KMS-11 (cell line): ENCODE measurements at regions not wholly inside any gene's neighbourhood (a gene's known extent, or its start where the extent isn't known, plus 50 kb on each side); places are given as distances from the start of the nearest gene placed in this dataset.

ENCODE experiments used
- H2AFZ ChIP-seq: fragments of 200-600 bp; sonication (generic); 2 replicates; pipeline ENCODE4 v1.6.1; 2016; ENCODE audit warnings: antibody characterized with exemption, mixed run types, low read depth
- H3K27ac ChIP-seq: fragments of 200-600 bp; sonication (generic); 2 replicates; pipeline ENCODE4 v1.6.1; 2016; ENCODE audit warnings: mild to moderate bottlenecking, mixed run types
- H3K27me3 ChIP-seq: fragments of 200-600 bp; sonication (generic); 2 replicates; pipeline ENCODE4 v1.6.1; 2017; ENCODE audit warnings: mild to moderate bottlenecking, low read depth, mixed run types, moderate library complexity; ENCODE audit not compliant: insufficient read depth
- H3K36me3 ChIP-seq: fragments of 200-600 bp; sonication (generic); 2 replicates; pipeline ENCODE4 v1.6.1; 2017; ENCODE audit warnings: mild to moderate bottlenecking, mixed run types; ENCODE audit not compliant: insufficient read depth
- H3K4me1 ChIP-seq: fragments of 200-600 bp; sonication (generic); 2 replicates; pipeline ENCODE4 v1.6.1; 2016; ENCODE audit warnings: mild to moderate bottlenecking, low read depth, mixed run types; ENCODE audit not compliant: poor library complexity, severe bottlenecking
- H3K4me2 ChIP-seq: fragments of 200-600 bp; sonication (generic); 2 replicates; pipeline ENCODE4 v1.7.0; 2016; ENCODE audit warnings: mild to moderate bottlenecking, mixed run types
- H3K4me3 ChIP-seq: fragments of 200-600 bp; sonication (generic); IDR thresholded peaks from 2 replicates; pipeline ENCODE4 v1.6.1; 2017; ENCODE audit warnings: low read depth, low read length, mixed read lengths; ENCODE audit not compliant: insufficient read depth
- H3K79me2 ChIP-seq: fragments of 200-600 bp; sonication (generic); 2 replicates; pipeline ENCODE4 v1.6.1; 2016; ENCODE audit warnings: low read depth, mixed run types; ENCODE audit not compliant: insufficient read depth
- H3K9ac ChIP-seq: fragments of 200-600 bp; sonication (generic); 2 replicates; pipeline ENCODE4 v1.6.1; 2016; ENCODE audit warnings: mild to moderate bottlenecking, mixed run types
- H4K20me1 ChIP-seq: fragments of 200-600 bp; sonication (generic); 2 replicates; pipeline ENCODE4 v1.6.1; 2016; ENCODE audit warnings: mild to moderate bottlenecking, mixed run types; ENCODE audit not compliant: insufficient read depth
- CTCF ChIP-seq: fragments of 200-600 bp; sonication (generic); conservative IDR thresholded peaks from 2 replicates; pipeline ENCODE4 v1.6.1; 2017; ENCODE audit warnings: low read depth, mild to moderate bottlenecking, antibody characterized with exemption, low read length, moderate library complexity, mixed read lengths

GRCh38 chr20:7232796-7233195 lies 465.3 kb downstream of the BMP2 start:
- H3K4me1 ChIP-seq: no peaks in the 10 kb centered on the region
- no peak overlapping the region for H3K4me2 ChIP-seq
- no peaks in the 10 kb centered on the region for H3K27me3 ChIP-seq
- H3K9ac ChIP-seq: no peak overlapping the region
- no peak overlapping the region for H3K27ac ChIP-seq
- no peaks in the 10 kb centered on the region for H3K79me2 ChIP-seq
- no peak overlapping the region for H2AFZ ChIP-seq
- H4K20me1 ChIP-seq: no peaks in the 10 kb centered on the region
- no peak for TF ChIP-seq CTCF
- no peak overlapping the region for H3K4me3 ChIP-seq
- H3K36me3 ChIP-seq: no peaks in the 10 kb centered on the region

GRCh38 chr20:7237251-7237650 lies 469.8 kb downstream of the BMP2 start:
- Histone ChIP-seq H3K36me3 (no peaks in the 10 kb centered on the region), H3K4me2 (no peak overlapping the region), H3K9ac (no peak overlapping the region), H2AFZ (no peak overlapping the region), H3K27me3 (no peaks in the 10 kb centered on the region), H3K79me2 (no peaks in the 10 kb centered on the region), H4K20me1 (no peaks in the 10 kb centered on the region), H3K4me3 (no peak overlapping the region), H3K27ac (no peak overlapping the region), H3K4me1 (no peaks in the 10 kb centered on the region)
- no peak for TF ChIP-seq CTCF

GRCh38 chr20:7240490-7240889 lies 473.0 kb downstream of the BMP2 start:
- Histone ChIP-seq H3K4me2 (no peak overlapping the region), H3K4me1 (no peaks in the 10 kb centered on the region), H3K36me3 (no peaks in the 10 kb centered on the region), H3K79me2 (no peaks in the 10 kb centered on the region), H3K4me3 (no peak overlapping the region), H2AFZ (no peak overlapping the region), H3K27me3 (no peaks in the 10 kb centered on the region), H3K27ac (no peak overlapping the region), H4K20me1 (no peaks in the 10 kb centered on the region), H3K9ac (no peak overlapping the region)
- no peak for TF ChIP-seq CTCF

GRCh38 chr20:7248281-7249201 lies 481.1 kb downstream of the BMP2 start:
- H3K9ac ChIP-seq: no peak overlapping the region
- no peak overlapping the region for H3K4me3 ChIP-seq
- no peak overlapping the region for H3K27ac ChIP-seq
- H2AFZ ChIP-seq: no peak overlapping the region
- no peak overlapping the region for H3K4me2 ChIP-seq
- no peaks in the 10 kb centered on the region for H4K20me1 ChIP-seq
- H3K36me3 ChIP-seq: no peaks in the 10 kb centered on the region
- H3K4me1 ChIP-seq: no peaks in the 10 kb centered on the region
- no peaks in the 10 kb centered on the region for H3K79me2 ChIP-seq
- no peaks in the 10 kb centered on the region for H3K27me3 ChIP-seq
- no peak for TF ChIP-seq CTCF
